Stimulated activated CD8-positive, alpha-beta memory T cell treated with anti-CD3 and anti-CD28 coated beads, Interleukin-12 subunit alpha, Interleukin-12 subunit beta, amount 100 ng/mL, for 4 hours (primary cell): ENCODE measurements at regions not wholly inside any gene's neighbourhood (a gene's known extent, or its start where the extent isn't known, plus 50 kb on each side); places are given as distances from the start of the nearest gene placed in this dataset.

ENCODE experiments used
- DNase-seq: peaks from one replicate; pipeline ENCODE4 v3.0.0-alpha.2; 2020; ENCODE audit warnings: low read depth

- DNase-seq, result no peak
Measured at GRCh38 chr10:129020651-129021330, 446.2 kb upstream of the MGMT start.

DNA sequence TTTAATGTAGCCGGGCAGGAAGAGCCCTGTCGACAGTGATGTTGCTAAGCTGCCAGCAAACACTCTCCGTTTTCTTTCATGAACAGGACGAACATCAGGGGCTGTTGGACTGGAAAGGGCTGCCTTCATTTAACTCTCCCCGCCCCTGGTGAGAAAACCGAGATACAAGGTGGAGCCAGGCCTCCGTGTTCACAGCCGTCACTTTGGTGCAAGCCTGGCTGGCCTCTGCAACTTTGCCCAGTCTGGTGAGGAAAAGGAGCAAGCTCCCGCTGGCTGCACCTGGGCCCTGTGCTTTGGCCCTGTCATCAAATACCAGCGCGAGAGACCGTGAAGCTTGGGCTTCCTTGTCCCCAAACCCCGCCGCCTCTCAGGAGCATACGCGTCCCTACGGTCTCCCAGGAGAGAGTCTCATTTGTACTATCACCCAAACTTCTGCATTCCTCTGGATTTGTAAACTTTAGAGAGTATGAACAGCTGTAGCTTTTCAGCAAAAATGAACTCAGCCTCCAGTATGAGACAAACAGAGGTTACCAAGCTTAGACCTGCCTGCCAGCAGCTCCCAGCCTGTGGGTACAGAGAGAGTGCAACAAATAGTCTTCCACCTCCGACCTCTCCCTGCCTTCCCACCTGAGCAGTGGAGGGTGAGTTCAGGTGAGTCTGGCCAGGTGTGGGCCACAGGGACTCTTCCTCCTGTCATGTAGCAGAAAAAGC is 445.3 kb upstream of the MGMT start:
- DNase-seq, result no peak

- DNase-seq, result no peak
Measured at GRCh38 chr10:129023082-129023481, 444.0 kb upstream of the MGMT start.

GRCh38 chr10:129024046-129024445 is 443.0 kb upstream of the MGMT start:
- DNase-seq, result no peak

GRCh38 chr10:129025787-129026186 is 441.3 kb upstream of the MGMT start:
- DNase-seq, result no peak

GRCh38 chr10:129027906-129028305 is 439.1 kb upstream of the MGMT start:
- no peak for DNase-seq

- no peak for DNase-seq
Measured at GRCh38 chr10:129028451-129028850, 438.6 kb upstream of the MGMT start.

- DNase-seq, result no peak
Measured at GRCh38 chr10:129029051-129029450, 438.0 kb upstream of the MGMT start.

- DNase-seq, result no peak
Measured at GRCh38 chr10:129029851-129030602, 437.0 kb upstream of the MGMT start.

DNA sequence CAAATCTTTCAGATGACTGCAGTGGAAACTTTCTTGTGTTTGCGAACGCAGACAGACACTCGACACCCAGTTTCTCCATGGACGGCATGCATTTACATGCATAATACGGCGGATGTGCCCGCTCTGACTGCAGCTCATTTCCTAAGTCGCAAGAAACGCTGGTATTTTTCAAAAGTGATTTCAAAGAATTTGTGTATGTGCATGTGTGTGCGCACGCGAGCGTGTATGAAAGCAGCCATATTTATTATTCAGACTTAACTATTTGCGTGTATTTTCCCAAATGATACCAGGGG is 436.5 kb upstream of the MGMT start:
- no peak for DNase-seq

GRCh38 chr10:129030996-129031843 is 435.8 kb upstream of the MGMT start:
- DNase-seq, result no peak

GRCh38 chr10:129031844-129032150 is 435.2 kb upstream of the MGMT start:
- DNase-seq, result no peak

DNA sequence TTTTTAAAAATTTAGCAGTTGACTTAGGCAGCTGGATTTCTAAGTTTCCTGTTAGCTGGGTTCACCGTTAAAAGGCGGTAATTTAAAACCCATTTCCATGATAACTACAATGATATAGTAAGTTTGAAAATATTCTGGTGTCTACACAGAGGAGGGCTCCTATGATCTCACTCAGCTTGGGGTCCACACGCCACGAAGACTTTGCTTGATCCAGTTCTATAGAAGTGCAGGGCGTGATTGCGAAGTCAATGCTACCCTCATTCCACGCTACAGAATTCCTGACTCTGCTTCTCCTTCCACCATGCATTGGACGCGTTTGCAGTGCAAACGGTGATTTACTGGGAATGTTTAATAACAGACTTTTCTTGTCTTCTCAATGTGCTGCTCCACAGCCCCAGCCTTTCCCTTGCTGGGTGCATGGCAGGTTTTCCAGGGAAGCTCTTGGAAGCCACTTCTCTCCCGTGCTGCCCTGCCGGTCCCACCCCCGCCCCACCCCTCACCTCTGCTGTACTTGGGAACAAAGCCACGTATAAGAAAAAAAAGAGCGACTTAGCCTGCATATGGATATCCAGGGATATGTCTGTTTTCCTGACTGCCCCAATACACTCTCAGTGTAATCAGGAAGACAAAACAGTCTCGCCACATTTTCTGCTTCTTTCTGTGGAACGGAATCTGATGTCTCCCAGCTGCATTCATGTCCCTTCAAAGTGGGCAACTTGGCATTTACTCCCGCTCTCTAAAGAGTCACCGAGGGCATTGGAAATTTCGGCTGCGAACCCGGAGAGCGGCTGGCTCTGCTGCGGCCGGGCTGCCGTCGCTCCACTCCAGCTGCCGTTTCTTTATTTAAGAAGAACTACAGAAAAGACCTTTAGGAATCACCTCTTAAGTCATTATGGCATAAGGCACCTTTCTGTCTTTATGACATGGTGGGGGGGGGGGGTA is 434.4 kb upstream of the MGMT start:
- no peak for DNase-seq

DNA sequence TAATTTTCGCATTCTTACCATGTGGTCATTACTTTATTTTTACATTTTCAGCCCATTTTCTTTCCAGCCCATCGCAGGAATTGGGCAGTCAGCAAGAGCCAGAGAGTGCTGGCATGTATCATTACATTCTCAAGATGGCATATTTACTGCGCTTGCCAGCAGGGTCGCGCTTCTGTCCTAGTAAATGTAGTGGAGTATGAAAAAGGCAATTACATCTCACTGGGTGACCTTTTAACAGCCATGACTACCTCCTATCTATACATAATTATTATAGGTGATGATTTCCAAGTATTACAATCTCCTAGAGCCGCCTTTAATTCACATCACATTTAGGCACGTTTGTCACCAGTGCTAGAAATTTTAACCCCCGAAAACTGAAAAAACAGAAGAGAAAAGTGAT is 433.7 kb upstream of the MGMT start:
- DNase-seq, result no peak

- no peak for DNase-seq
Measured at GRCh38 chr10:129033790-129034272, 433.2 kb upstream of the MGMT start.

DNA sequence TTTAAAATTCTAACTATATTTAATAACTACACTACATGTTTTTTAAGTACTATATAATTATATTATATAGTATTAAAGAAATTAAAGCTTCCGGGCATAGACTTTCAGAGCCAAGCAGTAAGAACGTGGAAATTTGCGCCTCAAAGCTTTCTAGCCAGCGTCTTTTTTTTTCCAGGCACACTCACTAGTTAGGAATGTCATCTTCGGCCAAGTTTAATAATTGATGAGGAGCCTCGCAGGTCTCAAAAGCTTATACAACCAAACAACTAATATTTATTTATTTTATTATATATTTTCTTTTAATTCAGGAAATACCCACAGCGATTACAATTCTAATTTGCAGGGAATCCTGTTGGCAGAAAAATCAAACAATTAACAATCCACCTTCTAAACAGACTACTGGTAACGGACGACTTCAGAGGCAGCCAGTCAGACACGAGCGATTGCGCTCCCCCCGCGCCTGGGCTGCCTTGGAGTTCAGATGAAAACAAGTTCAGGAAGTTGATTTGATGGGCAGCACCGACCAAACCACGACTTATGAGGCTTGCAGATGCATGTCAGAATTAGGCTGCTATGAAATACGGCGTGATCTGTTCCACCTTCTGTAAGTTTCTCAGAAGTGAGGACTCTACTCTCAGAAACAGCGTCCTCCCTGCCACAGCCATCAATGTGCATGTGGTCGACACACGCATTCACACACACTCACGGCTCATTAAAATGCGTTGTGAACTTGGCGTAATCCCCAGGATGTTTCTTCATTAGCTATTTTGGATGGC is 431.8 kb upstream of the MGMT start:
- no peak for DNase-seq

DNA sequence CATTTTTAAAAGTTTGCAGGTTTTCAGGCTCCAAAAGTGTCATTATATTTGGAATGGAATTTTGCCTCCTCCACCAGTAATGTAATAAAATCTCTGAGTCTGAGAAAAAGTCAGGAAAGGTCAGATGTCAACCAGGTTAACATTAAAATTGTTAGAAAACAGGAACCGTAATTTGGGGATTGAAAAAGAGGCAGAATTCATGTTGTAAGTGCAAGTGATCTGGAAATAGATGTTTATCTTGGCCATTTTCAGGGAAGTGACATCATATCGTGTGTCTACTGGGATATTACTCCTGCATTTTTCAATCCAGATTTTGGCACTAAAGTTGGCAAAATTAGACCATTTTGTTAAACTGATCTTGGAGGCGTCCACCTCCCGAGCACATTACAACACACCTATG is 428.5 kb upstream of the MGMT start:
- DNase-seq, result no peak

GRCh38 chr10:129039406-129040370 is 427.4 kb upstream of the MGMT start:
- no peak for DNase-seq

DNA sequence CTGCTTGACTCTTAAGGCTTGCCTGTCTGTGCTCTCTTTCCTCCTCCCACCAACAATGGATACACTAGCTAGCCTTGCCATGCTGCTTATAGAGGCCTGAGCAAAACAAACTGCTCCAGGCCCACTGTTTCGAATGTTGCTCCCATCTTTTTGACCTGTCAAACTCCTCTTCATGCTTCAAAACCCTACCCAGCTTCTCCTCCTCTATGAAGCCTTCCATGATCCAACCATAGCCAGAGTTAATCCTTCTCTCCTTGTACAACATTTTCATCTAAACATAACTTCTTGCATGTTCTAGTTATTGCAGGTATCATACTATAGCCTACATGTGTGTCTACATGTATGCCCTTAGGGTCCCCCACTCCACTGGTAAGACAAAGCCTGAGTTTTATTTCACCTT is 426.7 kb upstream of the MGMT start:
- no peak for DNase-seq
